NCI-H2171 (cell line): ENCODE measurements at regions not wholly inside any gene's neighbourhood (a gene's known extent, or its start where the extent isn't known, plus 50 kb on each side); places are given as distances from the start of the nearest gene placed in this dataset.

Experiments
- DNase-seq: peaks from one replicate; lab custom pipeline; 2025; lab: John Stamatoyannopoulos, UW

GRCh38 chr7:140242057-140243031 is 65.6 kb upstream of the KDM7A start:
- DNase-seq = peak; percentile 50

GRCh38 chr7:140239653-140239935 is 62.8 kb upstream of the KDM7A start:
- no peak for DNase-seq

GRCh38 chr7:140238778-140239652 is 62.2 kb upstream of the KDM7A start:
- DNase-seq = peak; percentile 97

- no peak for DNase-seq
Observed at GRCh38 chr7:140237390-140237789, 60.6 kb upstream of the KDM7A start.

DNA sequence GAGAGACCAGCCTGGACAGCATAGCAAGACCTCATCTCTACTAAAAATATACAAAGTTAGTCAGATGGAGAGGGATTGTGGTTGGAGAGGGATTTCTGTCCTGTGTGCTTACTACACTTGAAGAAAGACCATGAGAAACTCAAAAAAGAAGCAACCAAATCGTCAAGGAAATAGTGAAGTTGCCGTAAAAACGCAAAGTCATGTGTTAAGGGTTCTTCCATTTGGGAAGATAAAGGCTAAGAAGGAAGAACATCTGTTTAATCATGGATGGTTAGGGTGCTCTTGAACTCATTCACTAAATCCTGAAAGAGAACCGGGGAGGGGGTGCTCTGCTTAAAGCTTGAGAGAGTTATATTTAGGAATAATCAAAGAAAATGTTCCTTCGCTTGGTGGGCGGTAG is 59.8 kb upstream of the KDM7A start:
- no peak for DNase-seq

- DNase-seq = no peak
Observed at GRCh38 chr7:140235114-140235513, 58.3 kb upstream of the KDM7A start.

- no peak for DNase-seq
Observed at GRCh38 chr7:140232957-140233917, 56.5 kb upstream of the KDM7A start.

GRCh38 chr7:140231771-140232491 is 55.1 kb upstream of the KDM7A start:
- no peak for DNase-seq

GRCh38 chr7:140230861-140231770 is 54.3 kb upstream of the KDM7A start:
- DNase-seq = peak; percentile 91

- DNase-seq = peak; percentile 19
Observed at GRCh38 chr7:140230516-140230860, 53.7 kb upstream of the KDM7A start.

DNA sequence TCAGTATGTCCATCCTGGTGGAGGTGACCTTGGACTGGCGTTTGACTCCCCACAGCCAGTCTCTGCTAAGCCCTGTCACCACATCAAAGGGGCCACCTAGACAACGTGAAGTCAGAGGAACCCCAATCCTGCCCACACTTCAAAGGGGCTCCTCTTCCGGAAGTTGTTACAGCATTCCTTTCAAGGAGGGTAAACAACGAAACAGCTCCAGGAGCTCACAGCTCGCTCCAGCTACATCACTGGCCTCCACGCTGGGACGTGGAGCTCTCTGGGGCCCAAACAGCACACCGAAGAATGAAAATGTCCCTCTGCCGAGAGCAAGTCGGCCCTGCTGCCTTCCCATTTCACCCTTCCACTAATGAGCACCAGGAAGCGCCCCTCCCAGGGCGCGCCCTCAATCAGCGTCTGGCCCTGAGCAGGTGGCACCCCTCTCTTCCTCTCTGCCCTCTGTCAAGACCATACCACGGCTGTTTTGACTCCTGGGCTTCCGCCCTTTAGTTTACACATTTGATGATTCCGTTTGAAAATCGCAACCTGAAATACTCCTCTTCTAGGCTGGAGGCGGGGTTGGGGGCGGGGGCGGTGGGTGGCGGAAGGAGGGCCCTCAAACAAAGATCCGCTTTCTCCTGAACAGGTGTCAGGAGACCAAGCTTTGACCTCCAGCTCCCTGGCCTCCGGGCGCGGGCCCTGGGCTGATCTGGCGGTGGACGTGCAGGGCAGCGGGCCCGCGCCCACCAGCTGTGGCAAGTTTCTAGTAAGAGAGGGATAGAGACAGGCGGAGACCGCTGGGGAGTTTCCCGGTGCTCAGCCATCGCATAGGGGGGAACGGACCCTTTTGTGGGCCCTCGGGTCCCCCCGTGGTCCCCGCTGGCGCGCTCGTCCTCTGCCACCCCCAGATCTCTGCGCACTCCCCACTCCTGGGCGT is 53.1 kb upstream of the KDM7A start:
- DNase-seq = peak; percentile 36

GRCh38 chr7:140229101-140229525 is 52.3 kb upstream of the KDM7A start:
- no peak for DNase-seq
